HPDE6-E6E7 (cell line): ENCODE measurements at regions not wholly inside any gene's neighbourhood (a gene's known extent, or its start where the extent isn't known, plus 50 kb on each side); places are given as distances from the start of the nearest gene placed in this dataset.

Experiments
- DNase-seq: peaks from one replicate; pipeline ENCODE4 v3.0.0; 2011; ENCODE audit warnings: missing footprints; ENCODE audit errors: extremely low spot score

GRCh38 chr3:76965122-76965725 lies 74.7 kb upstream of the ROBO2 start:
- no peak for DNase-seq

GRCh38 chr3:76969471-76969870 lies 70.4 kb upstream of the ROBO2 start:
- DNase-seq = no peak

GRCh38 chr3:76969996-76970615 lies 69.8 kb upstream of the ROBO2 start:
- no peak for DNase-seq

- DNase-seq = no peak
Observed at GRCh38 chr3:76972624-76973296, 67.1 kb upstream of the ROBO2 start.

GRCh38 chr3:76976996-76977395 lies 62.9 kb upstream of the ROBO2 start:
- DNase-seq = no peak

- DNase-seq = no peak
Observed at GRCh38 chr3:76985645-76986044, 54.3 kb upstream of the ROBO2 start.

- no peak for DNase-seq
Observed at GRCh38 chr3:76986876-76987474, 52.9 kb upstream of the ROBO2 start.
